ENCODE measurements at regions not wholly inside any gene's neighbourhood (a gene's known extent, or its start where the extent isn't known, plus 50 kb on each side); places are given as distances from the start of the nearest gene placed in this dataset.

DNA sequence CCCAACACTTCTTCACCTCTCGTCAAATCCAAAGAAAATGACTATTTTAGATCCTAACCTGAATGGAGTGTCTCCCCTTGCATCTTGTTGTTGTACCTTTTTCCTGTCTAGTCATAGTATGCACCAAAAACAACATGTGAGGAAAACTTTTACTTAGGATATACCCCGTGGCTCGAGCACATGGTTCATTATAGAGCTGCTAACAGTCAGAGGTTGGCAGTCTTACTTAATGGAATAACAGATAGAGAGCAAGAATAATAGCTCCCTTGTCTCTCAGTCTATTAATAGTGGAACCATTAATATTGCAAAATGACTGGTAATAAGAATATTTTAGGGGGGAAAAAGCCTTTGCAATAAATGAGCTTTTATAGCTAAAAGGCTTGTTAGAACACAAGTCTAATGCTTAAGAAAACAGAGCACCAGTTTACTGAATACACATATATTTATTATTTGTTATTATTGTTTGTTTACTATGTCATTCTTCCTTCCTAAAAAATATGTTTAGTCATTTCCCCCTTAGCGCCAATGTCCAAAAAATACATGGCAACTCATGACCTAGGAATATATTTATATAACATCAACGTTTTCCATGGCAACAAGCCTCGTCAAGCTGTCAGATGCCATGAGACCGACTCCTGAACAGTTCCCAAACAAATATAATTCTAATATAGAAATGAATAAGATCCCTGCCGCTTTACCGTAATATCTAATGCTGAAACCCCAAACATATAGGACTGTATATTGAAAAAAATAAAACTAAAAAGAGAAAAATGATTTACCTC lies 592.4 kb downstream of the SOX5 start:
- no peaks in the 10 kb centered on the region for H3K4me1 ChIP-seq (ENCODE audit: control insufficient read depth in 1 of 2, insufficient read depth in 1 of 2, low read depth in 1 of 2, low read length in 1 of 2)
- H3K27ac ChIP-seq = no peak overlapping the region
- H3K27me3 ChIP-seq = no peaks in the 10 kb centered on the region
- no peaks in the 10 kb centered on the region for H3K36me3 ChIP-seq
- H3K9me3 ChIP-seq = no peaks in the 10 kb centered on the region
- H3K4me3 ChIP-seq (ENCODE audit: low read depth in 1 of 2, low read length in 1 of 2) = no peak overlapping the region
- TF ChIP-seq, protein P1, sequence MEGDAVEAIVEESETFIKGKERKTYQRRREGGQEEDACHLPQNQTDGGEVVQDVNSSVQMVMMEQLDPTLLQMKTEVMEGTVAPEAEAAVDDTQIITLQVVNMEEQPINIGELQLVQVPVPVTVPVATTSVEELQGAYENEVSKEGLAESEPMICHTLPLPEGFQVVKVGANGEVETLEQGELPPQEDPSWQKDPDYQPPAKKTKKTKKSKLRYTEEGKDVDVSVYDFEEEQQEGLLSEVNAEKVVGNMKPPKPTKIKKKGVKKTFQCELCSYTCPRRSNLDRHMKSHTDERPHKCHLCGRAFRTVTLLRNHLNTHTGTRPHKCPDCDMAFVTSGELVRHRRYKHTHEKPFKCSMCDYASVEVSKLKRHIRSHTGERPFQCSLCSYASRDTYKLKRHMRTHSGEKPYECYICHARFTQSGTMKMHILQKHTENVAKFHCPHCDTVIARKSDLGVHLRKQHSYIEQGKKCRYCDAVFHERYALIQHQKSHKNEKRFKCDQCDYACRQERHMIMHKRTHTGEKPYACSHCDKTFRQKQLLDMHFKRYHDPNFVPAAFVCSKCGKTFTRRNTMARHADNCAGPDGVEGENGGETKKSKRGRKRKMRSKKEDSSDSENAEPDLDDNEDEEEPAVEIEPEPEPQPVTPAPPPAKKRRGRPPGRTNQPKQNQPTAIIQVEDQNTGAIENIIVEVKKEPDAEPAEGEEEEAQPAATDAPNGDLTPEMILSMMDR (IDR thresholded peaks at IDR 0.05) = no peak

DNA sequence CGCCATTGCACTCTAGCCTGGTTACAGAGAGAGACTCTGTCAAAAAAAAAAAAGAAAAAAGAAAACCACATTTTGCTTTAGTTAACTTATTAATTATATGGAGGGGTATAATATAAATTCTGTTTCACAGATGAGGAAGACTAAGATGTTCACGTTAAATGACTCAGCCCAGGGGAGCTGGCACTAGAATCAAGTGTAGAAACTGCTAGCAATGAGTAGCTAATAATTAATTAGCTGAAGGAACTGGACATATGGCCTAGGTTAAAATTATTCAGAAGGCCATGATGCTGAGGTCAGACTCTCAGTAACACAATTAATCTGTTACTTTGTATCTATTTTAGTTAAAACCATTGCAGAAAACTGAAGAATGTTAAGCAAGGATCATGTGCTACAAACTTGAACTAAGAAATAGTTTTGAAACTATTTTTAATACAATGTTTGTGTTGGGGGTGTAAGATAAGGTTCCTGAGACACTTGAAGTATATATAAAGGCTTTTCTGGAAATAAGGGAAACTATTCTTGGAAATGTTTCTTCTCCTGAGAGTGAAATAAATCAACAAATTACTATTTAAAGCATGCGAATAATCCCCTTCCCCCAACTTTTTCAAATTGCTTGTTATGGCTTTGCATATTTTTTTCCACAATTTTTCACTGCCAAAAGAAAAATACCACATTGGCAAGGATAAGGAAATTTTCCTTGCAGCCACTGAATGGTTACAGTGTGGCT lies 589.3 kb downstream of the SOX5 start:
- no peaks in the 10 kb centered on the region for H3K4me1 ChIP-seq (ENCODE audit: control insufficient read depth in 1 of 2, insufficient read depth in 1 of 2, low read depth in 1 of 2, low read length in 1 of 2)

DNA sequence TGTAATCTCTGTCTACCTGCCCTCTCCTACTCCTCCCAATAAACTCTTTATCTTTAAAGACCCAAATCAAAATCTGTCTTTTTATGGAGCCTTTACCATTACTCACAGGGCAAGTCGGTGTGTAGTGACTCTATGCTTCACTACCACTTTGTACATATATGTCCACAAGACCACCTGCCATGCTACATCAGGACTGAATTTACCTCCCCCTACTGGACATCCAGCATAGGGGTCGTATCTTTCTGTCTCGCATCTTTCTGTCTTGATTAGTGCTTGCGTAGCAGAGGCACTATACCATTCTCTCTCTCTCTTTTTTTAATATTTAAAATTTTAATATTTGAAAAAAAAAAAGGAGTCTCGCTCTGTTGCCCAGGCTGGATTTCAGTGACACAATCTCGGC lies 587.5 kb downstream of the SOX5 start:
- no peaks in the 10 kb centered on the region for H3K4me1 ChIP-seq (ENCODE audit: control insufficient read depth in 1 of 2, insufficient read depth in 1 of 2, low read depth in 1 of 2, low read length in 1 of 2)
- no peak overlapping the region for H3K27ac ChIP-seq
- no peaks in the 10 kb centered on the region for H3K27me3 ChIP-seq
- no peak overlapping the region for H3K4me3 ChIP-seq (ENCODE audit: low read depth in 1 of 2, low read length in 1 of 2)
- H3K9me3 ChIP-seq = no peaks in the 10 kb centered on the region
- no peaks in the 10 kb centered on the region for H3K36me3 ChIP-seq
- TF ChIP-seq, protein P1 (IDR thresholded peaks at IDR 0.05) = no peak

More for the DNA sequence above, 589.3 kb downstream of the SOX5 start:
- no peak overlapping the region for H3K4me3 ChIP-seq (ENCODE audit: low read depth in 1 of 2, low read length in 1 of 2)
- TF ChIP-seq, protein P1 (IDR thresholded peaks at IDR 0.05) = no peak
- H3K36me3 ChIP-seq = no peaks in the 10 kb centered on the region
- no peaks in the 10 kb centered on the region for H3K9me3 ChIP-seq
- no peak overlapping the region for H3K27ac ChIP-seq
- H3K27me3 ChIP-seq = no peaks in the 10 kb centered on the region

DNA sequence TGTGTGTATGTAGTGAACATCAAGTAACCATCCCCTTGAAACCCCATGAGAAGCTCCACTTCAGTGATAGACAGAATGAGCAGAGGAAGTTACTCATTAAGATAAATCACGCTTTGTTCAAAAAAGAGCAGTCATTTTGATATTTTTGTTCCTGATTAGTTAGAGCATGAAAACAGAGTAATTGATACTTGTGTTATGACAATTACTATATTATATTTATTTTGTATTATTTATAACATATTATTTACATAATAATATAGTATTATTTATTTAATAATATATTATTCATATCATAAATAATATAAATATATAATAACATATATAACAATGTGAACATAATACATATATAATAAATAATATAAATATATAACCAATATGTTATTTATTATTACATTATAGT lies 580.9 kb downstream of the SOX5 start:
- no peak overlapping the region for H3K27ac ChIP-seq
- no peaks in the 10 kb centered on the region for H3K4me1 ChIP-seq (ENCODE audit: control insufficient read depth in 1 of 2, insufficient read depth in 1 of 2, low read depth in 1 of 2, low read length in 1 of 2)
- no peaks in the 10 kb centered on the region for H3K9me3 ChIP-seq
- H3K4me3 ChIP-seq (ENCODE audit: low read depth in 1 of 2, low read length in 1 of 2) = no peak overlapping the region
- H3K27me3 ChIP-seq = no peaks in the 10 kb centered on the region
- TF ChIP-seq, protein P1 (IDR thresholded peaks at IDR 0.05) = no peak
- no peaks in the 10 kb centered on the region for H3K36me3 ChIP-seq

DNA sequence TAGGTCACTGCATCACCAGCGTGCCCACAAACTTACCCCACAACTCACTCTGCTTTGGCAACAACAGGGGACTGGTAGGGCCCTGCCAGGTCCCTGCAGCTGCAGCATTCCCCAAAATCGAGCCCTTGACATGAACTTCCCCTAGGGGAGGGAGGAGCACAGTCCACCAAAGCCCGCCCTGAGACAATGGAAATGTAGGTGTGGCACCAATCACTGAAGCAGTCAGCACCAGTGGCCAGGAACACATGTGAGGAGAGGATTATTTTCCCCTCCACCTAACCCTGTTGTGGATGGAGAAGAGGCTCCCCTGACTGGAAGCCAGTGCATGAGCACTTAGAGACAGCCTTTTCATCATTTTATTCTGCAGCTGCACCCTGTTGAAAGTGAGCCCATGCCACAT lies 573.8 kb downstream of the SOX5 start:
- TF ChIP-seq, protein P1 (IDR thresholded peaks at IDR 0.05) = no peak
- Histone ChIP-seq H3K36me3 (no peaks in the 10 kb centered on the region), H3K27me3 (no peaks in the 10 kb centered on the region), H3K4me3 (ENCODE audit: low read depth in 1 of 2, low read length in 1 of 2) (no peak overlapping the region), H3K27ac (no peak overlapping the region), H3K4me1 (ENCODE audit: control insufficient read depth in 1 of 2, insufficient read depth in 1 of 2, low read depth in 1 of 2, low read length in 1 of 2) (no peaks in the 10 kb centered on the region), H3K9me3 (no peaks in the 10 kb centered on the region)

Measured in neutrophil (primary cell).